BJ (cell line): ENCODE measurements at regions not wholly inside any gene's neighbourhood (a gene's known extent, or its start where the extent isn't known, plus 50 kb on each side); places are given as distances from the start of the nearest gene placed in this dataset.

Source experiments
- CTCF ChIA-PET: fragments of 350-600 bp; formaldehyde crosslinking; extraction: SDS; loops from one replicate; lab custom pipeline; 2021; ENCODE audit warnings: antibody characterized with exemption, inconsistent platforms; lab: Yijun Ruan, JAX
- POLR2A ChIA-PET: fragments of 300-600 bp; sonication (Branson Sonifier 250); formaldehyde crosslinking; extraction: SDS; loops from one replicate; lab custom pipeline; 2021; ENCODE audit warnings: antibody characterized with exemption; lab: Charles Lee
- DNase-seq: peaks from one replicate; pipeline ENCODE4 v3.0.0-alpha.2; 2011; ENCODE audit warnings: low read depth
- H3K27me3 ChIP-seq: 2 replicates; pipeline ENCODE4 v1.6.0; 2011; ENCODE audit warnings: low read length; ENCODE audit not compliant: control insufficient read depth, insufficient read depth
- H3K36me3 ChIP-seq: 2 replicates; pipeline ENCODE4 v1.5.1; 2011; ENCODE audit warnings: low read length; ENCODE audit not compliant: control insufficient read depth, insufficient read depth
- H3K4me3 ChIP-seq: 2 replicates; pipeline ENCODE4 v1.5.1; 2011; ENCODE audit warnings: low read depth, mild to moderate bottlenecking, control low read depth, low read length
- TF ChIP-seq, protein P1 (sequence below): IDR thresholded peaks from 2 replicates; pipeline ENCODE4 v1.5.1; 2011; ENCODE audit warnings: low read depth, mild to moderate bottlenecking, control low read depth, inconsistent platforms, low read length, moderate library complexity; ENCODE audit not compliant: insufficient read depth

DNA sequence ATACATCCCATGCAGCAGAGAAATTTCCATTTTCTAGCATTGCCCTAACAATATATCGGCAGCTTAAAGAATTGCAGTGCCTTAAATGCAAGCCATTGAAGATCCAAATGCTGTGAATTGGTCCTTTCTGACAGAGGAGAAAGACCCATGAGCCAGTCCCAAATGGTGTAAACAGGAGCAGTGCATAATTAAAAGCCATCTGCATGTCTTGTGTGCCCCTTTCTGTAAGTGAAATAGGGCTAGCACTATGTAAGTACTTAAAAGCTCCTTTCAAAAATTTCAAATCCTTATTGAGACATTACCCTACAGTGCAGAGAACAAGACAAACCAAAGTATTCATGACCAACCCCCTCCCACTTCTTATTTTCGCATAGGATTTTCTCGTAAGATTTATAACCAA lies 108.7 kb upstream of the LCORL start:
- no peaks in the 10 kb centered on the region for H3K27me3 ChIP-seq
- no peaks in the 10 kb centered on the region for H3K36me3 ChIP-seq
- CTCF ChIA-PET, result no interaction called here
- no peak overlapping the region for H3K4me3 ChIP-seq
- POLR2A ChIA-PET, result no interaction called here
- TF ChIP-seq, protein P1, sequence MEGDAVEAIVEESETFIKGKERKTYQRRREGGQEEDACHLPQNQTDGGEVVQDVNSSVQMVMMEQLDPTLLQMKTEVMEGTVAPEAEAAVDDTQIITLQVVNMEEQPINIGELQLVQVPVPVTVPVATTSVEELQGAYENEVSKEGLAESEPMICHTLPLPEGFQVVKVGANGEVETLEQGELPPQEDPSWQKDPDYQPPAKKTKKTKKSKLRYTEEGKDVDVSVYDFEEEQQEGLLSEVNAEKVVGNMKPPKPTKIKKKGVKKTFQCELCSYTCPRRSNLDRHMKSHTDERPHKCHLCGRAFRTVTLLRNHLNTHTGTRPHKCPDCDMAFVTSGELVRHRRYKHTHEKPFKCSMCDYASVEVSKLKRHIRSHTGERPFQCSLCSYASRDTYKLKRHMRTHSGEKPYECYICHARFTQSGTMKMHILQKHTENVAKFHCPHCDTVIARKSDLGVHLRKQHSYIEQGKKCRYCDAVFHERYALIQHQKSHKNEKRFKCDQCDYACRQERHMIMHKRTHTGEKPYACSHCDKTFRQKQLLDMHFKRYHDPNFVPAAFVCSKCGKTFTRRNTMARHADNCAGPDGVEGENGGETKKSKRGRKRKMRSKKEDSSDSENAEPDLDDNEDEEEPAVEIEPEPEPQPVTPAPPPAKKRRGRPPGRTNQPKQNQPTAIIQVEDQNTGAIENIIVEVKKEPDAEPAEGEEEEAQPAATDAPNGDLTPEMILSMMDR, result no peak
- DNase-seq, result no peak

DNA sequence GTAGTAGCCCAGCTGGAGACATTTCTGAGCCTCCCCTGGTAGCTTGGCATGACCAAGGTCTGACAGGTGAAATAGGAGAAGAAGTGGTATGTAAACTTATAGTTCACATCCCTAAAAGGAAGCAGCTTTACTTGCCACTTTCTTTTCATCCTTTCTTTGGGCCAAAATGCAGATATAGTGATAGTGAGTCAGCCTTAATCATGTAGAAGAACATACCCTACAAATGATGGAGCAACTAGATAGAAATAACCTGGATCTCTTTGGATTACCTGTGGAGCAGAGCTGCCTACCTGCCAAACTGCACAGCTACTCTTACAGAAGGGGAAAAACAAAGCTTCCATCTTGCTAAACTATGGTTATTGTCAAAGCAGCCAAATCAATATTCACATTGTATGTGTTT lies 106.7 kb upstream of the LCORL start:
- Histone ChIP-seq H3K36me3 (no peaks in the 10 kb centered on the region), H3K4me3 (no peak overlapping the region), H3K27me3 (no peaks in the 10 kb centered on the region)
- TF ChIP-seq, protein P1, result no peak
- CTCF ChIA-PET, result no interaction called here
- POLR2A ChIA-PET, result no interaction called here
- DNase-seq, result no peak

DNA sequence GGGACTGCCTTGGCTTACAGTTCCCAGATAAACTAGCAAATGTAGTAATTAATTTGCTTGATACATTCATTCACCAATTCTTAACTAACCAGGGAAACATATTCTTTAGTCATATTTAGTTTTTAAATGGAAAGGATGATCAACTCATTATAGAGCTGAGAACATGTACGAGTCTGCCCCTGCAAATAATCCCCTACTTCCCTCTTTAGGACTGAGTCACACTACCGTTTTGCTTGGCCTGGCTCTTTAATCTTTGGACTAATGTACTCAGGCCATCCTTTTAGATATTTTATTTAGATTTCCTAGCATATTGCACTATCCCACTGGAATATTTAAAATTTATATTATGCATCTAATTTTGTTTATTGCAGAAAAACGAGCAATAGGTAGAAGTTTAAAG lies 105.5 kb upstream of the LCORL start:
- POLR2A ChIA-PET, result no interaction called here

DNA sequence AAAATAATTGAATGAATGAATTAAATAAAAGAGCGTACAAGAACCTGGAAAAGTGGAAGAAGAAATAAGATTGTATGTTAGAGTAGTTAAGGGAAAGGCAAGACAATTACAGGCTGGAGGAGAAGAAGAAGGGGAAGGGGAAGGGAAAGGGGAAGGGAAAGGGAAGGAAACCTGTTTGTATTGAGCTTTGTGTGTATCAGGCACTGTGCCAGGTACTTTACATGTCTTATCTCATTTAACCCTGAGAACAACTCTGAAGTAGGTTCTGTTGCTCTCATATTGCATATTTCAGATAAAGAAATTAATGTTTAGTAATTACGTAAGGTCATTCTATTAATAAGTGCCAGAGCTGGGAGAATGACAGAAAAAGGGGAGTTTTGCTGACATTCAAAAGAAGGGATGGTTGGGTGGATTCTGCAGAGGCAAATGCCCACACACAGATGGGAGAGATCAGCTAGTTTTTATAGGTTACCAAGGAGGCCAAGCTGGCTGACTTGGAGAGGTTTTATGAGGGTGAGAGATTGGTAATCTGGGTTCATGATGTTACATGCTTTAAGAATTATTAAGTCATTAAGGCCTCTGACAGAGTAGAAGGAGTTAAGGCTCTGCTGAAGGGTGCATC lies 92.3 kb upstream of the LCORL start:
- Histone ChIP-seq H3K4me3 (no peak overlapping the region), H3K36me3 (no peaks in the 10 kb centered on the region), H3K27me3 (no peaks in the 10 kb centered on the region)
- ChIA-PET CTCF (no interaction called here), POLR2A (no interaction called here)
- TF ChIP-seq, protein P1, result no peak
- no peak for DNase-seq

More for the DNA sequence above, 105.5 kb upstream of the LCORL start:
- Histone ChIP-seq H3K4me3 (no peak overlapping the region), H3K27me3 (no peaks in the 10 kb centered on the region), H3K36me3 (no peaks in the 10 kb centered on the region)
- no peak for DNase-seq
- TF ChIP-seq, protein P1, result no peak
- CTCF ChIA-PET, result no interaction called here

DNA sequence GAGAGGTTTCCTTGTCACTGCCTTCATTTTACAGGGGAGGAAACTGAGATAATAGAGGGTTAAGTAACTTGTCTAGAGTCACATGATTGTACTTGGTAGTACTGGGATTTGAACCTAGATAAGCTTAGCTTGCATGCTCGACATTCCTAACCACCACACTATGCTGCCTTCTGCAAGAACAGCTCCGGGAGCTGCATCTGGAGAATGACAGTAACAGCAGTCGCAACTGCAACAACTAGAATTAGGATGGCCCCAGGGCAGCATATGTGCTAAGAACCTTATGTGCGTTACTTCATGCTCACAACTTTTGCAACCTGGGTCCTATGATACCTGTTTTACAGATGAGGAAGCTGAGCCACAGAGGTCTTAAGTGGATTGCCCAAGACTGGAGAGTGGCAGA lies 89.5 kb upstream of the LCORL start:
- no peaks in the 10 kb centered on the region for H3K36me3 ChIP-seq
- CTCF ChIA-PET, result interaction anchor here (1.5 kb wide), 1 partner anchor 10 kb away, joined by 3 read pairs; no protein-coding TSS in a partner anchor
- H3K4me3 ChIP-seq, result no peak overlapping the region
- POLR2A ChIA-PET, result no interaction called here
- DNase-seq, result no peak
- TF ChIP-seq, protein P1, result no peak
- no peaks in the 10 kb centered on the region for H3K27me3 ChIP-seq
